Tibial nerve (tissue), 4 donors: ENCODE measurements at regions not wholly inside any gene's neighbourhood (a gene's known extent, or its start where the extent isn't known, plus 50 kb on each side); places are given as distances from the start of the nearest gene placed in this dataset.

ENCODE experiments used
- DNase-seq, 2 donors: peaks; one replicate each; pipeline ENCODE4 v3.0.0-alpha.2; 2019; ENCODE audit warnings: low spot score in 2 of 2
- H3K27ac ChIP-seq, 4 donors: fragments of 200-600 bp; sonication (generic) in 3 of 4; one replicate each; pipeline ENCODE4 v1.5.1; 2017 to 2019; ENCODE audit warnings: mild to moderate bottlenecking in 1 of 4
- H3K27me3 ChIP-seq, 2 donors: fragments of 200-600 bp; sonication (generic) in 1 of 2; one replicate each; pipeline versions ENCODE4 v1.5.1 to v1.6.0; 2017 to 2019
- H3K36me3 ChIP-seq, 3 donors: fragments of 200-600 bp; sonication (generic); one replicate each; pipeline ENCODE4 v1.5.1; 2018 to 2019
- H3K4me1 ChIP-seq, 4 donors: fragments of 200-600 bp; sonication (generic) in 3 of 4; one replicate each; pipeline ENCODE4 v1.5.1; 2017 to 2019
- H3K4me3 ChIP-seq, 4 donors: fragments of 200-600 bp; sonication (generic) in 3 of 4; one replicate each; pipeline ENCODE4 v1.5.1; 2017 to 2019; ENCODE audit warnings: mild to moderate bottlenecking in 1 of 4, moderate library complexity in 1 of 4
- H3K9me3 ChIP-seq, 4 donors: fragments of 200-600 bp; sonication (generic) in 3 of 4; one replicate each; pipeline ENCODE4 v1.5.1; 2017 to 2019
- CTCF ChIP-seq, 5 experiments: fragments of 200-600 bp in 3 of 5; fragments of 450-650 bp in 2 of 5; sonication (generic) in 3 of 5; IDR thresholded peaks; one replicate each; pipeline ENCODE4 v1.5.1; 2016 to 2019; ENCODE audit warnings: antibody characterized with exemption in 5 of 5, mild to moderate bottlenecking in 3 of 5, moderate library complexity in 2 of 5
- EP300 ChIP-seq, 2 donors: sonication (generic); formaldehyde crosslinking; IDR thresholded peaks; one replicate each; pipeline ENCODE4 v1.6.1; 2017; ENCODE audit warnings: antibody characterized with exemption in 2 of 2, mild to moderate bottlenecking in 1 of 2
- POLR2A ChIP-seq, 2 donors: fragments of 450-650 bp; IDR thresholded peaks; one replicate each; pipeline ENCODE4 v1.6.1; 2017; ENCODE audit warnings: antibody characterized with exemption in 2 of 2, mild to moderate bottlenecking in 2 of 2, moderate library complexity in 2 of 2
- WGBS, 2 donors: methylation state at CpG; one replicate each; pipeline ENCODE4 v1.1.5; 2018; 5-methylcytosine and 5-hydroxymethylcytosine counted together

DNA sequence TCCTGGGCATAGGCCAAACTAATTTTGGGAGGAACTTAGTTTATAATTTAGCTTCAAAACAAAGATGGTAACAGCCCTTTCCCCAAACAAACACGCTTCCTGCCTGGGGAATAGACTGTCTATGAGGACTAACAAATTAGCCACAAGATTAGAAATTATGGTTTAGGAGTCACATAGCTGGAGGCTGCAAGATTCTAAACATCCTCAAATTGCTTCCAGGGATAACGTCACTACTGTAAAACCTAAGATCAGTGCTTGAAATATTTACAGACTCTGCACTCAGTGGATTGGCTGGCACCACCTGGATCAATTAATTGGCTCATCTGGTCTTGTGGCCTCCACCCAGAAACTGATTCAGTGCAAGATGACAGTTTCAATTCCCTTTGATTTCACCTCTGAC lies 118.0 kb upstream of the TACR1 start:
- no peak for TF ChIP-seq POLR2A (IDR thresholded peaks at IDR 0.05)
- no peak for TF ChIP-seq EP300 (IDR thresholded peaks at IDR 0.05)
- TF ChIP-seq CTCF (IDR thresholded peaks at IDR 0.05): no peak
- no peak overlapping the region for H3K4me3 ChIP-seq
- WGBS, 2 donors: 70 to 73% methylated on average over 2 of the region's 2 CpGs
- H3K36me3 ChIP-seq: no peaks in the 10 kb centered on the region
- H3K4me1 ChIP-seq: no peaks in the 10 kb centered on the region
- no peaks in the 10 kb centered on the region for H3K9me3 ChIP-seq
- DNase-seq: no peak
- no peaks in the 10 kb centered on the region for H3K27me3 ChIP-seq
- H3K27ac ChIP-seq: no peak overlapping the region

DNA sequence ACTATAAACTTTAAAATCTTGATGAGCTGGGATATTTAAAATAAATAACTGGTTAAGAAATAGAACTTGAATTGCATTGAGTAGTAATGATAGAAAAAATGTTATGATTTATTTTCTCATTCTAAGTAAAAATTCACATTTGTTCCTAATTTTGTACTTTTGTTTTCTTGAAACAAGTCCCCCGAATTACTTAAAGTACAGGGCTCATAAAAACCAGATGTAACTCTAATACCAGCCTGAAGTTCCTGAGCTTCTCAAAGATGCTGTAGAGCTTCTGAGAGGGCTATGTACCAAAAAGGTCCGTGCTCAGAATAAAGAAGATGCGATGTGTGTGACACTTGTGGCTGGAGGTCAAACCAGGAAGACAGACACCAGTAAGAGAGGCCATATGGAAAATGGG lies 116.1 kb upstream of the TACR1 start:
- Histone ChIP-seq H3K4me1 (no peaks in the 10 kb centered on the region), H3K27ac (no peak overlapping the region), H3K36me3 (no peaks in the 10 kb centered on the region), H3K4me3 (no peak overlapping the region), H3K9me3 (no peaks in the 10 kb centered on the region), H3K27me3 (no peaks in the 10 kb centered on the region)
- WGBS, 2 donors: 62 to 78% methylated on average over 3 of the region's 3 CpGs
- no peak for DNase-seq
- TF ChIP-seq POLR2A (IDR thresholded peaks at IDR 0.05) (no peak), EP300 (IDR thresholded peaks at IDR 0.05) (no peak)

DNA sequence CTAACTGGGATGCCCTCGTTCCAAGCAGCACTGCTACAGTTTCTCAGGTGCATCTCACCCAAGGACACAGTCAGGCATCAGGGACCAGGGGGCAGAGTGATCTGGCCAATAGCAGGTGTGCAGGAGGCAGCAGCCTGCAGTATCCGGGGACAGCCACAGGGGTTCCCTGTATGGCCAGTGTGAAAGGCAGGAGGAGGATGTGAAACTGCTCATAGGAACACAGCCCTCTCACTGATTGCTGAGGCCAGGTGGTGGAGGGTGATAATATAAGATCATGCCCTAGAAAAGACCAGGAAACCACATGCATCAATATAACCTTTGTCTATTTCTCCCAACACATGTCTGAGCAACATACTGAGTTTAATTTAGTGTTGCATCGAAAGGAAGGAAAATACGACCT lies 112.7 kb upstream of the TACR1 start:
- no peak for DNase-seq
- H3K27me3 ChIP-seq: no peaks in the 10 kb centered on the region
- no peak overlapping the region for H3K27ac ChIP-seq
- no peaks in the 10 kb centered on the region for H3K36me3 ChIP-seq
- peaks cover 0 to 7% (median 0%) of the 10 kb centered on the region in 4 donors for H3K9me3 ChIP-seq
- no peaks in the 10 kb centered on the region for H3K4me1 ChIP-seq
- TF ChIP-seq POLR2A (IDR thresholded peaks at IDR 0.05) (no peak), CTCF (IDR thresholded peaks at IDR 0.05) (no peak), EP300 (IDR thresholded peaks at IDR 0.05) (no peak)
- WGBS, 2 donors: 49 to 53% methylated on average over 4 of the region's 4 CpGs
- H3K4me3 ChIP-seq: no peak overlapping the region

DNA sequence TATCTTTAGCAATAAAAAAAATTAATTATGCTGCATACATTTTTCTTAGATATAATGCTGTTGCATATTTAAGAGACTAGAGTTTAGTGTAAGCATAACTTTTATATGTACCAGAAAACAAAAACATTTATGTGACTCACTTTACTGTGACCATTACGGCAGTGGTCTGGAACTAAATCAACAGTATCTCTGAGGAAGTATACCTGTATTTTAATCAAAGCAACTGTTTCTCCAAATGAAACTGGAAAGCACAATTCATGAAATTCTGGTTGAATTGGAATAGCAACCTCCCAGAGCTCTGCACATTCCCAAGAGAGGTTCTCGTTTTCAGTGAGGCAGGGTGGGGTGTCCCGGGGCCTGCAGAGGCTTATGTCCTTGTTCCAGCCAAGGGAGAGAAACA lies 112.2 kb upstream of the TACR1 start:
- WGBS, 2 donors: 59 to 67% methylated on average over 3 of the region's 3 CpGs
- no peak overlapping the region for H3K4me3 ChIP-seq

DNA sequence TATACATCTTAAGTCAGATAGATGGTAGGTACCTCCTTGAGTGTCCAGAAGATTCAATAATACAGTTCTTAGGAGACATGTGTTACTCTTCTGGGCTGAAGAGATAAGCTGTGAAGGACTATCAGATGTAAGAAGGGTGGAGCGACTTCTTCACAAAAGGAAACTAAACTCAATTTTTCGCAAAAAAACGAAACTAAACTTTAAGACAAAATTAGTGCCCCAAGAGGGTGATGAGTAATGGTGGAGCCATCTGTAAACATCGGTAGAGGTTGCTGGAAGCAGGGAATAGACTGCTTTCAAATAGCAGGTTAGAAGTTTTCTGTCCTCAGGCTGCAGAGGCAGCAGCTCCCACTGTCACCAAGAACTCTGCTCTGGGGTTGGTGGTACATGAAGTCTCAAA lies 111.6 kb upstream of the TACR1 start:
- no peak for DNase-seq
- TF ChIP-seq POLR2A (IDR thresholded peaks at IDR 0.05) (no peak), CTCF (IDR thresholded peaks at IDR 0.05) (no peak), EP300 (IDR thresholded peaks at IDR 0.05) (no peak)
- Histone ChIP-seq H3K9me3 (peaks cover 0 to 7% (median 0%) of the 10 kb centered on the region in 4 donors), H3K27ac (no peak overlapping the region), H3K36me3 (no peaks in the 10 kb centered on the region), H3K4me3 (no peak overlapping the region), H3K4me1 (no peaks in the 10 kb centered on the region), H3K27me3 (no peaks in the 10 kb centered on the region)
- 62 to 76% methylated on average over 4 of the region's 4 CpGs for WGBS, 2 donors

More for the DNA sequence above, 112.2 kb upstream of the TACR1 start:
- no peak for DNase-seq
- H3K9me3 ChIP-seq: peaks cover 0 to 7% (median 0%) of the 10 kb centered on the region in 4 donors
- no peaks in the 10 kb centered on the region for H3K36me3 ChIP-seq
- H3K27ac ChIP-seq: no peak overlapping the region
- no peaks in the 10 kb centered on the region for H3K4me1 ChIP-seq
- TF ChIP-seq POLR2A (IDR thresholded peaks at IDR 0.05) (no peak), EP300 (IDR thresholded peaks at IDR 0.05) (no peak), CTCF (IDR thresholded peaks at IDR 0.05) (no peak)
- no peaks in the 10 kb centered on the region for H3K27me3 ChIP-seq
